Fibroblast of mammary gland (primary cell): ENCODE measurements at regions not wholly inside any gene's neighbourhood (a gene's known extent, or its start where the extent isn't known, plus 50 kb on each side); places are given as distances from the start of the nearest gene placed in this dataset.

Experiments
- DNase-seq: peaks from one replicate; pipeline ENCODE4 v3.0.0-alpha.2; 2010; ENCODE audit warnings: low read depth
- H3K4me3 ChIP-seq: 2 replicates; pipeline ENCODE4 v1.5.1; 2011; ENCODE audit warnings: low read depth, mild to moderate bottlenecking, low read length, moderate library complexity; ENCODE audit not compliant: control insufficient read depth
- CTCF ChIP-seq: conservative IDR thresholded peaks from 2 replicates; pipeline ENCODE4 v1.5.1; 2011; ENCODE audit warnings: low read depth, low read length, inconsistent platforms; ENCODE audit not compliant: control insufficient read depth, insufficient read depth

- peak; percentile 48 for DNase-seq
- H3K4me3 ChIP-seq = no peak overlapping the region
- TF ChIP-seq CTCF = no peak
Measured at GRCh38 chr1:69511426-69512192, 56.1 kb upstream of the LRRC7 start.

- no peak for TF ChIP-seq CTCF
- DNase-seq = peak; percentile 36
- H3K4me3 ChIP-seq = no peak overlapping the region
Measured at GRCh38 chr1:69513601-69514000, 54.1 kb upstream of the LRRC7 start.
